IPS-18a (cell line): ENCODE measurements at regions not wholly inside any gene's neighbourhood (a gene's known extent, or its start where the extent isn't known, plus 50 kb on each side); places are given as distances from the start of the nearest gene placed in this dataset.
"Not testable (repeated sequence)": the region's sequence is repeated elsewhere in the genome, so short reads cannot be mapped to it uniquely, and the experiment has no call there.

Experiments used
- H3K27ac ChIP-seq: one replicate; pipeline ENCODE4 v1.5.1; 2013; ENCODE audit warnings: low read length
- H3K27me3 ChIP-seq: one replicate; pipeline ENCODE4 v1.6.1; 2013; ENCODE audit warnings: mild to moderate bottlenecking, low read length; ENCODE audit not compliant: control insufficient read depth, insufficient read depth
- H3K36me3 ChIP-seq: one replicate; pipeline ENCODE4 v1.6.1; 2013; ENCODE audit warnings: low read depth, low read length; ENCODE audit not compliant: control insufficient read depth
- H3K4me1 ChIP-seq: one replicate; pipeline ENCODE4 v1.6.1; 2013; ENCODE audit warnings: low read depth, low read length; ENCODE audit not compliant: control insufficient read depth
- H3K4me3 ChIP-seq: one replicate; pipeline ENCODE4 v1.5.1; 2013; ENCODE audit warnings: low read length
- H3K9ac ChIP-seq: one replicate; pipeline ENCODE4 v1.6.1; 2013; ENCODE audit warnings: mild to moderate bottlenecking, low read length, moderate library complexity
- H3K9me3 ChIP-seq: one replicate; pipeline ENCODE4 v1.6.1; 2013; ENCODE audit warnings: low read depth, low read length; ENCODE audit not compliant: control insufficient read depth

- no peak overlapping the region for H3K27ac ChIP-seq
- no peaks in the 10 kb centered on the region for H3K36me3 ChIP-seq
- no peak overlapping the region for H3K9ac ChIP-seq
- no peak overlapping the region for H3K4me3 ChIP-seq
- H3K4me1 ChIP-seq, result no peaks in the 10 kb centered on the region
- no peaks in the 10 kb centered on the region for H3K9me3 ChIP-seq
- no peaks in the 10 kb centered on the region for H3K27me3 ChIP-seq
Measured at GRCh38 chr7:46616636-46617035, 695.6 kb upstream of the IGFBP3 start.

- Histone ChIP-seq H3K27ac (no peak overlapping the region), H3K9ac (no peak overlapping the region), H3K36me3 (no peaks in the 10 kb centered on the region)
Measured at GRCh38 chr7:46613551-46613950, 692.5 kb upstream of the IGFBP3 start.

GRCh38 chr7:46613116-46613515 lies 692.0 kb upstream of the IGFBP3 start:
- no peaks in the 10 kb centered on the region for H3K27me3 ChIP-seq
- H3K4me3 ChIP-seq, result no peak overlapping the region
- H3K4me1 ChIP-seq, result no peaks in the 10 kb centered on the region
- no peak overlapping the region for H3K9ac ChIP-seq
- no peaks in the 10 kb centered on the region for H3K9me3 ChIP-seq
- H3K36me3 ChIP-seq, result no peaks in the 10 kb centered on the region
- H3K27ac ChIP-seq, result no peak overlapping the region

More at GRCh38 chr7:46613551-46613950, 692.5 kb upstream of the IGFBP3 start:
- Histone ChIP-seq H3K9me3 (no peaks in the 10 kb centered on the region), H3K27me3 (no peaks in the 10 kb centered on the region), H3K4me3 (no peak overlapping the region), H3K4me1 (no peaks in the 10 kb centered on the region)

- no peaks in the 10 kb centered on the region for H3K36me3 ChIP-seq
- no peak overlapping the region for H3K27ac ChIP-seq
Measured at GRCh38 chr7:46611508-46611907, 690.4 kb upstream of the IGFBP3 start.

GRCh38 chr7:46610746-46611145 lies 689.7 kb upstream of the IGFBP3 start:
- H3K36me3 ChIP-seq, result no peaks in the 10 kb centered on the region
- no peaks in the 10 kb centered on the region for H3K27me3 ChIP-seq
- H3K9me3 ChIP-seq, result no peaks in the 10 kb centered on the region
- H3K4me3 ChIP-seq, result no peak overlapping the region
- H3K9ac ChIP-seq, result no peak overlapping the region
- no peaks in the 10 kb centered on the region for H3K4me1 ChIP-seq
- no peak overlapping the region for H3K27ac ChIP-seq

More at GRCh38 chr7:46611508-46611907, 690.4 kb upstream of the IGFBP3 start:
- Histone ChIP-seq H3K9me3 (no peaks in the 10 kb centered on the region), H3K27me3 (no peaks in the 10 kb centered on the region), H3K4me1 (no peaks in the 10 kb centered on the region), H3K9ac (no peak overlapping the region), H3K4me3 (no peak overlapping the region)

GRCh38 chr7:46607176-46607575 lies 686.1 kb upstream of the IGFBP3 start:
- Histone ChIP-seq H3K36me3 (no peaks in the 10 kb centered on the region), H3K27me3 (no peaks in the 10 kb centered on the region), H3K4me1 (no peaks in the 10 kb centered on the region), H3K27ac (no peak overlapping the region), H3K9ac (no peak overlapping the region), H3K9me3 (no peaks in the 10 kb centered on the region), H3K4me3 (no peak overlapping the region)

- no peaks in the 10 kb centered on the region for H3K27me3 ChIP-seq
- H3K9ac ChIP-seq, result no peak overlapping the region
- no peaks in the 10 kb centered on the region for H3K9me3 ChIP-seq
- no peaks in the 10 kb centered on the region for H3K36me3 ChIP-seq
- H3K27ac ChIP-seq, result no peak overlapping the region
- H3K4me3 ChIP-seq, result no peak overlapping the region
- H3K4me1 ChIP-seq, result no peaks in the 10 kb centered on the region
Measured at GRCh38 chr7:46606761-46607160, 685.7 kb upstream of the IGFBP3 start.

GRCh38 chr7:46604241-46604661 lies 683.2 kb upstream of the IGFBP3 start:
- H3K36me3 ChIP-seq, result no peaks in the 10 kb centered on the region
- H3K9me3 ChIP-seq, result no peaks in the 10 kb centered on the region
- no peak overlapping the region for H3K27ac ChIP-seq
- H3K9ac ChIP-seq, result no peak overlapping the region
- no peak overlapping the region for H3K4me3 ChIP-seq
- no peaks in the 10 kb centered on the region for H3K27me3 ChIP-seq
- no peaks in the 10 kb centered on the region for H3K4me1 ChIP-seq

- Histone ChIP-seq H3K9ac (no peak overlapping the region), H3K9me3 (no peaks in the 10 kb centered on the region), H3K27ac (no peak overlapping the region), H3K4me1 (no peaks in the 10 kb centered on the region), H3K36me3 (no peaks in the 10 kb centered on the region), H3K27me3 (no peaks in the 10 kb centered on the region), H3K4me3 (no peak overlapping the region)
Measured at GRCh38 chr7:46603780-46604179, 682.7 kb upstream of the IGFBP3 start.

GRCh38 chr7:46603296-46603752 lies 682.3 kb upstream of the IGFBP3 start:
- Histone ChIP-seq H3K36me3 (no peaks in the 10 kb centered on the region), H3K27me3 (no peaks in the 10 kb centered on the region), H3K4me1 (no peaks in the 10 kb centered on the region), H3K9me3 (no peaks in the 10 kb centered on the region), H3K9ac (no peak overlapping the region), H3K4me3 (no peak overlapping the region), H3K27ac (no peak overlapping the region)

- Histone ChIP-seq H3K27ac (no peak overlapping the region), H3K4me1 (no peaks in the 10 kb centered on the region), H3K9me3 (no peaks in the 10 kb centered on the region), H3K9ac (no peak overlapping the region), H3K36me3 (no peaks in the 10 kb centered on the region), H3K4me3 (no peak overlapping the region), H3K27me3 (no peaks in the 10 kb centered on the region)
Measured at GRCh38 chr7:46600340-46600739, 679.3 kb upstream of the IGFBP3 start.

GRCh38 chr7:46594831-46595230 lies 673.8 kb upstream of the IGFBP3 start:
- H3K9me3 ChIP-seq, H3K36me3 ChIP-seq, H3K9ac ChIP-seq, H3K27ac ChIP-seq, H3K4me1 ChIP-seq, H3K27me3 ChIP-seq, H3K4me3 ChIP-seq: not testable (repeated sequence)
